ENCODE measurements at regions not wholly inside any gene's neighbourhood (a gene's known extent, or its start where the extent isn't known, plus 50 kb on each side); places are given as distances from the start of the nearest gene placed in this dataset.

DNA sequence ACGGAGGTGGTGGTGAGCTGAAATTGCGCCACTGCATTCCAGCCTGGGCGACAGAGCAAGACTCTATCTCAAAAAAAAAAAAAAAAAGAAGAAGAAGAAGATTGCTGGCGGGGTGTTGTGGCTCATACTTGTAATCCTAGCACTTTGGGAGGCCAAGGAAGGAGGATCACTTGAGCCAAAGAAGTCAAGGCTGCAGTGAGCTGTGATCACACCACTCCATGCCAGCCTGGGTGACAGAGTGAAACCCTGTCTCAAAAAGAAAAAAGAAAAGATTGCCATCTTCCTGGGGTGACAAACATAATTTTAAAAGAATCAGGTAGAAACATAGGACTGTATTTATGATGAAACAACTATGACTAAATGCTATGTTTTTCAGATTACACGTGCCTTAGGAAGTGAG, 55.1 kb upstream of the EML4 start:
- H3K4me3 ChIP-seq, result no peak overlapping the region
- H3K9me3 ChIP-seq, result no peaks in the 10 kb centered on the region
- no peak for DNase-seq
- H3K4me1 ChIP-seq, result peaks cover 0 to 4% of the 10 kb centered on the region in 2 donors
- no peaks in the 10 kb centered on the region for H3K27me3 ChIP-seq
- no peak overlapping the region for H3K27ac ChIP-seq
- H3K36me3 ChIP-seq, result no peaks in the 10 kb centered on the region
- intact Hi-C loops (cut with DNase I; ENCODE audit: low total_unique reads), result no loop called here
- no peak for TF ChIP-seq POLR2A (IDR thresholded peaks at IDR 0.05)

DNA sequence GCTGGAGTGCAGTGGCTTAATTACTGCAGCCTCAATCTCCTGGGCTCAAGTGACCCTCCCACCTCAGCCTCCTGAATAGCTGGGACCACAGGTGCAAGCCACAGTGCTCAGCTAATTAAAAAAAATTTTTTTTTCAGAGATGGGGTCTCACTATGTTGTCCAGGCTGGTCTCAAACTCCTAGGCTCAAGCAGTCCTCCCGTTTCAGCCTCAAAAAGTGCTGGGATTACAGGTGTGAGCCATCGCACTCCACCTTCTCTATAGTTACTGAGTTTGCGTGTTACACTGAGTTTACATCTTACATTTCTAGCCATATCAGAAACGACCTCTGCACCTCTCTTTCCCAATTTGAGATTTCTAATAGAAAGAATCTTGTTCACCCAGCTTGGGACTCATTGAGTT, 53.6 kb upstream of the EML4 start:
- intact Hi-C loops (cut with DNase I; ENCODE audit: low total_unique reads), result no loop called here
- no peaks in the 10 kb centered on the region for H3K36me3 ChIP-seq
- DNase-seq, result no peak
- no peaks in the 10 kb centered on the region for H3K9me3 ChIP-seq
- H3K4me3 ChIP-seq, result no peak overlapping the region
- no peak overlapping the region for H3K27ac ChIP-seq
- no peaks in the 10 kb centered on the region for H3K27me3 ChIP-seq
- TF ChIP-seq, protein P1, sequence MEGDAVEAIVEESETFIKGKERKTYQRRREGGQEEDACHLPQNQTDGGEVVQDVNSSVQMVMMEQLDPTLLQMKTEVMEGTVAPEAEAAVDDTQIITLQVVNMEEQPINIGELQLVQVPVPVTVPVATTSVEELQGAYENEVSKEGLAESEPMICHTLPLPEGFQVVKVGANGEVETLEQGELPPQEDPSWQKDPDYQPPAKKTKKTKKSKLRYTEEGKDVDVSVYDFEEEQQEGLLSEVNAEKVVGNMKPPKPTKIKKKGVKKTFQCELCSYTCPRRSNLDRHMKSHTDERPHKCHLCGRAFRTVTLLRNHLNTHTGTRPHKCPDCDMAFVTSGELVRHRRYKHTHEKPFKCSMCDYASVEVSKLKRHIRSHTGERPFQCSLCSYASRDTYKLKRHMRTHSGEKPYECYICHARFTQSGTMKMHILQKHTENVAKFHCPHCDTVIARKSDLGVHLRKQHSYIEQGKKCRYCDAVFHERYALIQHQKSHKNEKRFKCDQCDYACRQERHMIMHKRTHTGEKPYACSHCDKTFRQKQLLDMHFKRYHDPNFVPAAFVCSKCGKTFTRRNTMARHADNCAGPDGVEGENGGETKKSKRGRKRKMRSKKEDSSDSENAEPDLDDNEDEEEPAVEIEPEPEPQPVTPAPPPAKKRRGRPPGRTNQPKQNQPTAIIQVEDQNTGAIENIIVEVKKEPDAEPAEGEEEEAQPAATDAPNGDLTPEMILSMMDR (IDR thresholded peaks at IDR 0.05), result no peak
- no peak for TF ChIP-seq POLR2A (IDR thresholded peaks at IDR 0.05)
- H3K4me1 ChIP-seq, result peaks cover 0 to 4% of the 10 kb centered on the region in 2 donors

DNA sequence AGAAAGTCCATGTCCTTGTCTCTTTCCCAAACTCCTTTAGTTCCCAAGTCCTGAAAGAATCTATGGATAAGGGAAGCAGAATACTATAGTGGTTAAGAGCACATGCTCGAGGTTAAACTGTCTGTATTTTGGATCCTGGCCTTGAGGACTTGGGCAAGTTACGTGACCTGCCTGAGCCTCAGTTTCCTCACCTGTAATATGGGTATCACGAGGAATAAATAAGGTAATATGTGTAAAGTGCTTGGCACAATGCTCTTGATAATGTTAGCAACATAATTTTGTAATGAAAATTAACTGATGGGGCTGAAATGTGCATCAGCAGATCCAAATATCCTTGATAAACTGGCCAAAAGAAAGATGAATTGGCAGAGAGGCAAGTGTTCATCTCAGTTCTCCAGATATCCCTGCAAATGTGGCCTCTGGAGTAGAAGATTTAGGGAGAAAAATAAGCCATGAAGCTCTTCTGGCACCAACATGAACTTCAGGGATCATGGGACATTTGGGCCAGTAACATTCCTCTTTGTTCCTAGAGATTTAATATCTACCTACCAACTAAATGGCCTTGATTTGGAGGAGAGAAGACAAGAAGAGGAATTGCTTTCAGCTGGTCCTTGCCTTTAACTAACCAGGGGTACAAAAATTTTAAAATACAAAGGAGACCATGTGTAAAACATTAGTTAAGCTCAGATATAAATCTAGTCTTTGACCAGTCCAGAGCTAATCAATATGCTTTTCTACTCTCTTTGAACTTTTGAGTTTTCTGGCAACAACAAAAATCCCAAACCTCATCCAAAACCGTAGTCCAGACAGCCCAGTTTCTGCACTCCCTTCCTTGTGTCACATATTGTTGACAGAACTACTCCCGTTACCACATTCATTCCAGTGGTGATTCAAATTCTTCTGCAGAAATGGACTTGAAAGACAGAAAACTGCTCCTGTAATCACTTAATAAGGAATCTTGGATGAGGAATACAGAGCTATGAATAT, 52.7 kb upstream of the EML4 start:
- intact Hi-C loops (cut with DNase I; ENCODE audit: low total_unique reads), result no loop called here
- Histone ChIP-seq H3K4me1 (peaks cover 0 to 4% of the 10 kb centered on the region in 2 donors), H3K36me3 (no peaks in the 10 kb centered on the region), H3K27ac (no peak overlapping the region), H3K4me3 (no peak overlapping the region), H3K27me3 (no peaks in the 10 kb centered on the region), H3K9me3 (no peaks in the 10 kb centered on the region)
- no peak for TF ChIP-seq POLR2A (IDR thresholded peaks at IDR 0.05)
- TF ChIP-seq, protein P1 (IDR thresholded peaks at IDR 0.05), result no peak
- DNase-seq, result no peak

DNA sequence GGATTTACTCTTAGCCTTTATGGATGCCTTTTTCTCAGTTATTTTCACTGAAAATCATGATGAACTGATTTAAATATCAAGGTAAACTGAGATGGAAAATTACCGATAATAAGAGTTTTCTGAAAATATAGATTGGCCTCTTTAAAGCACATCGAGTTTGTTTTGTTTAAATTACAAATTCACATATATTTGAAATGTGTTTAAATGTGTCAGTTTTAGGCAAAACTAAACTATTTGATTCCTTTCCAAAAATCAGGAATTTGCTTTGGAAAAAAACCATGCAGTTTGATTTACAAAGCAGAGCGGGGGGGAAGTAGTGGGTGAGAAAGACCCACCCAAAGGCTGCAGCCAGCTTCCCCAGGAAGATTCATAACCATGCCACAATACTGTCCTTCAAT, 52.0 kb upstream of the EML4 start:
- intact Hi-C loops (cut with DNase I; ENCODE audit: low total_unique reads), result no loop called here
- peaks cover 0 to 4% of the 10 kb centered on the region in 2 donors for H3K4me1 ChIP-seq
- TF ChIP-seq POLR2A (IDR thresholded peaks at IDR 0.05), result no peak
- TF ChIP-seq, protein P1 (IDR thresholded peaks at IDR 0.05), result no peak
- H3K27me3 ChIP-seq, result no peaks in the 10 kb centered on the region
- no peak overlapping the region for H3K27ac ChIP-seq
- H3K9me3 ChIP-seq, result no peaks in the 10 kb centered on the region
- no peaks in the 10 kb centered on the region for H3K36me3 ChIP-seq
- DNase-seq, result no peak
- no peak overlapping the region for H3K4me3 ChIP-seq

DNA sequence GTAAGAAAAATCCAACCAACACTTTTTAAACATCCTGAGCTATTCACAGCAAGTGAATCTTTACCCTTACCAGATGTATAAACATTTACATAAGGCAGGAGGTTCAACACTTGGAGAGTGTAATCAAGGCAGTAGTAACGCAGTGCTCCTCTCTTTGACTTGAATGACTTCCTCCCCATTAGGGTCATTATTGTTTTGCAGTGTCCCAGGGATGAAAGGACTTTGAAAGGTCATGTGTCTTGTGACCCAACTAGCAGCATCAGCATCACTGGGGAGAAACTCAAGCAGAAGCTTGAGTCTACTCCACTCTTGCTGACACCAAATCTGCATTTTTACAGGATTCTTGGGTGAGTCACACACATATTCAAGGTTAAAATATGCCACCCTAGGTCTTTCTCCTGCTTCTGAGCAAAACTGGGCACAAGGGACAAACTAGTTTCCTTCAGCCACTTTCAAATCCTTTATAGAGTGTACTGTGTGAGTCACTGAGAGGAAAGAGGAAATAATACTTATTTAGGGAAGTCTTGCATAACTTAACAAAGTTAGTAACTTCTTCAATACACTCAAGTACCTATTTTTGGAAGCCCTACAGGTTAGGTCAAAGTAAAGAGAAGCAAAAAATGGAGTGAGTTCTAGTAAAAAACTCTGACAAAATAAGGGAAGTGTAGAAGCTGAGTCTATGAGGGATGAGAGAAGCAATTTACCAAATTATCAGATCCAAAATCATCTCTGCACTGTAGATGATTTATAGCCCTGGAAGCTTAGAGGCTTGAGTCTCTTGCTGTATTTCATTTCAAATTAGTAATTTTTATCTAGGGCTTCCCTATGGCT, 51.0 kb upstream of the EML4 start:
- no peaks in the 10 kb centered on the region for H3K9me3 ChIP-seq
- TF ChIP-seq, protein P1 (IDR thresholded peaks at IDR 0.05), result no peak
- no peak for TF ChIP-seq POLR2A (IDR thresholded peaks at IDR 0.05)
- H3K4me3 ChIP-seq, result no peak overlapping the region
- H3K36me3 ChIP-seq, result no peaks in the 10 kb centered on the region
- intact Hi-C loops (cut with DNase I; ENCODE audit: low total_unique reads), result no loop called here
- peaks cover 0 to 4% of the 10 kb centered on the region in 2 donors for H3K4me1 ChIP-seq
- H3K27me3 ChIP-seq, result no peaks in the 10 kb centered on the region
- peak overlapping the region; percentile 2 to 35 for H3K27ac ChIP-seq
- no peak for DNase-seq

Data from uterus (tissue), 3 donors.